Vagina (tissue), 2 donors: ENCODE measurements at regions not wholly inside any gene's neighbourhood (a gene's known extent, or its start where the extent isn't known, plus 50 kb on each side); places are given as distances from the start of the nearest gene placed in this dataset.

Experiments
- POLR2A ChIP-seq, 2 donors: fragments of 450-650 bp; IDR thresholded peaks; one replicate each; pipeline ENCODE4 v1.6.1; 2017; ENCODE audit warnings: antibody characterized with exemption in 2 of 2, mild to moderate bottlenecking in 2 of 2, moderate library complexity in 2 of 2
- POLR2AphosphoS5 ChIP-seq, 2 donors: sonication (generic); formaldehyde crosslinking; IDR thresholded peaks; one replicate each; pipeline ENCODE4 v1.9.0; 2017; ENCODE audit warnings: antibody characterized with exemption in 2 of 2, mild to moderate bottlenecking in 2 of 2, low read depth in 1 of 2; ENCODE audit not compliant: insufficient read depth in 1 of 2
- TF ChIP-seq, protein P1 (sequence below), 3 experiments: fragments of 450-650 bp in 2 of 3; fragments of 200-600 bp in 1 of 3; sonication (generic) in 1 of 3; IDR thresholded peaks; one replicate each; pipeline ENCODE4 v1.5.1; 2017 to 2019; ENCODE audit warnings: antibody characterized with exemption in 3 of 3, mild to moderate bottlenecking in 2 of 3, moderate library complexity in 2 of 3

DNA sequence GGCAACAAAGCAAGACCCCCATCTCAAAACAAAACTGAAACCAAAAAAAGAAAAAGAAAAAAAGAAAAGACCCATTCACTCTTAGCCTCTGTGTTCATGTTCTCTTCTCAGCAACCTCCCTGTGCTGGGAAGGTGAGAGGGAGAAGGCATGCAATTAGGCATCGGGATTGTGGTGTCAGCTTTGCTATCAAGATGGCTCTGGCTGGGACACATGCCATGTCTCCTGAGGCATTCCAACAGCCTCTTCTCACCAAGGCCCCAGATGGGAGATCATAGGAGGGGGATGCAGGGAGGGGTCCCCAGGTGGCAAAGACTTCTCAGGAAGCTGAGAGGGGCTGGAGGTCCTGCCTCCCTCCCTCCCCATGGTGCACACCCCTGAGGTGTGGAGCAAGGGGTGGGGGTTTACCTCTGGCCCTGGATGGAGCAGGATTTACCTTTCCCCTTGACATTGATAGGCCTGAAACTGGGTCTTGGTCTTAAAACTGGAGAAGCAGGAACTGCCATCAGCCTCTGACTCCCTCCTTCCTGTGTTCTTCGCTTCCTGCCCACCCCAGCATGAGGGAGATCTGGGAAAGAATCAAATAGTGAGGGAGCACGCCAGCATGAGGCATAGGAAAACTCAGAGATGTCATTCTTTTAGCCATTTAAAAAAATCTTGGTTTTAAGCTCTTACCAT is 96.2 kb upstream of the DUSP5 start:
- TF ChIP-seq, protein P1, sequence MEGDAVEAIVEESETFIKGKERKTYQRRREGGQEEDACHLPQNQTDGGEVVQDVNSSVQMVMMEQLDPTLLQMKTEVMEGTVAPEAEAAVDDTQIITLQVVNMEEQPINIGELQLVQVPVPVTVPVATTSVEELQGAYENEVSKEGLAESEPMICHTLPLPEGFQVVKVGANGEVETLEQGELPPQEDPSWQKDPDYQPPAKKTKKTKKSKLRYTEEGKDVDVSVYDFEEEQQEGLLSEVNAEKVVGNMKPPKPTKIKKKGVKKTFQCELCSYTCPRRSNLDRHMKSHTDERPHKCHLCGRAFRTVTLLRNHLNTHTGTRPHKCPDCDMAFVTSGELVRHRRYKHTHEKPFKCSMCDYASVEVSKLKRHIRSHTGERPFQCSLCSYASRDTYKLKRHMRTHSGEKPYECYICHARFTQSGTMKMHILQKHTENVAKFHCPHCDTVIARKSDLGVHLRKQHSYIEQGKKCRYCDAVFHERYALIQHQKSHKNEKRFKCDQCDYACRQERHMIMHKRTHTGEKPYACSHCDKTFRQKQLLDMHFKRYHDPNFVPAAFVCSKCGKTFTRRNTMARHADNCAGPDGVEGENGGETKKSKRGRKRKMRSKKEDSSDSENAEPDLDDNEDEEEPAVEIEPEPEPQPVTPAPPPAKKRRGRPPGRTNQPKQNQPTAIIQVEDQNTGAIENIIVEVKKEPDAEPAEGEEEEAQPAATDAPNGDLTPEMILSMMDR (IDR thresholded peaks at IDR 0.05) = no peak
- no peak for TF ChIP-seq POLR2AphosphoS5 (IDR thresholded peaks at IDR 0.05; ENCODE audit: insufficient read depth in 1 of 2, low read depth in 1 of 2)
- TF ChIP-seq POLR2A (IDR thresholded peaks at IDR 0.05) = no peak
